GM18502 (cell line): ENCODE measurements at regions not wholly inside any gene's neighbourhood (a gene's known extent, or its start where the extent isn't known, plus 50 kb on each side); places are given as distances from the start of the nearest gene placed in this dataset.
"Not testable (repeated sequence)": the region's sequence is repeated elsewhere in the genome, so short reads cannot be mapped to it uniquely, and the experiment has no call there.

Experiments used
- ATAC-seq: cut with Tn5 transposase; IDR thresholded peaks from one replicate; pipeline ENCODE4 v1.9.1; 2021; ENCODE audit warnings: mild to moderate bottlenecking; ENCODE audit not compliant: unreplicated experiment, poor library complexity

DNA sequence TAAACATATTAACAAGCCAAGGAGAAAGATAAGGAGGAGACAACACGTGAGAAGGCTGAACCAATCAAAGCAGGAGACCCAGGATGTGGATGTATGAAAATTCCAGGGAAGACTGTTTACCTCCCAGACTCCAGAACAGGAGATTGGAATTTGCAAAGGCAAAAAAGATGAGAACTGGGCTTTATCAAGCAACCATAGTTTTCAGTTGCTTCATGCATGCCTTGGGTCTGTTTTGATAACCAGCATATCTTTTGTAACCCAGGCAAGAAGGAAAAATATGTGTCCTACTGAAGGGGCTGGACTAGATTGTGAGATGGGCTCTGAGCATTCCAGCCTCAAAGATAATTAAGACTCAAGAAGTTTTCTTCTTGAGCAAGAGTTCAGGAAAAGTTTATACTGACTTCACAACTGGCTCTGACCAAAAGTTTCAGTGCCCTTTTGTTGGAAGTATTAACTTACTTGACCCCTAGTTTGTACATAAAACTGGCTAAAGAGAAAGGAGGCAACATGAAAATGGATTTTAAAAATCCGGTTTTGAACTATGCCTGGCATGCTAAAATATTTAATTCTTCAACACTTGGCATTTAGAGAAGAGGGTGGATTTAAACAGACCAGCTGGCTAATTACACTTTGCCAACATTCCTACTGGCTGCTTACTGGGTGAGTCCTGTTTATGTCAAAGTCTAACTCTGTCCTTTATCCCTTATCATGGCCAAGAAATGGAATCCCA, 79.3 kb upstream of the CD28 start:
- ATAC-seq: no peak

DNA sequence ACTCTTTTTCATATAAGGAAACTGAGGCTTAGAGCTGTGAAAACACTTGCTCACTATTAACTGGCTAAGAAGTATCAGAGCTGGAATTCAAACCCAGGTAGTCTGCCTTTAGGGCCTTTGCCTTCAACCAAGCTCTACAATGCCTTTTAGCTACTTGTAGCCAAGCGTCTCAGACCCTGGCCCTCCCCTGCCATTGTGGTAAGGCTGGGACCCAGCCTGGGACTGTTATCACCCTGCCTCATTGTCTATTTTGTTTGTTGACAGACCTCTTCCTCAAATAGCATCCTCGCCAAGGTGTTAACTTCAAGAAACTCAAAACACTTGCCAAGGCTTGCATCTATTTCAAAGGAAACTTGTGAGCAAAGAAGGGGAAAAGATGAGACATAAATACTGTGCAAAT, 76.7 kb upstream of the CD28 start:
- no peak for ATAC-seq

DNA sequence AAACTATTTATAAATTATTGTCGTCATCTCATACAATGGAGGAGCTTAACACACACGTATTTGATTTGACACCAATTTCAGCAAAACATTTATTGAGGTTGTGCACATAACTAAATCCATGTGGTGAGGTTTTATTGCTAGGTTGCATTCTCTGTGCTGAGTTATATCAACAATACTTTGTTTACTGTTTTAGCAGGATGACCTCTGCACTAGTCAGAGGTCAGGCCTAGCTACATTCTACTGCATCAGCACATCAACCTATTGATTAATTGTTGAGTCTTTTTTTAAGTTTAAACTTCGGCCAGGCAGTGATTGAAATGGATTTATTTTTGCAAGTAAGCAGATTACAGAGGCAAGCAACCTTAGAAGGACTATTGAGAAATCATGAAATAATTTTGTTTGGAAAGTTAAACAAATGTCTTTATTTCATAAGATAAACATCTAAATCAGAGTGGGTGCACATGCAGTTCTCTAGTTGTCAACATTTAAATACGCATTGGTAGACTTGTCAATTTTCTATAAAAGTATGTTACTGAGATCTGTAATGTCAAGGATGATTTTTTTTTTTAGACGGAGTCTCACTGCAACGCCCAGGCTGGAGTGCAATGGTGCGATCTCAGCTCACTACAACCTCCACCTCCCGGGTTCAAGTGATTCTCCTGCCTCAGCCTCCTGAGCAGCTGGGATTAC, 75.2 kb upstream of the CD28 start:
- ATAC-seq: no peak

DNA sequence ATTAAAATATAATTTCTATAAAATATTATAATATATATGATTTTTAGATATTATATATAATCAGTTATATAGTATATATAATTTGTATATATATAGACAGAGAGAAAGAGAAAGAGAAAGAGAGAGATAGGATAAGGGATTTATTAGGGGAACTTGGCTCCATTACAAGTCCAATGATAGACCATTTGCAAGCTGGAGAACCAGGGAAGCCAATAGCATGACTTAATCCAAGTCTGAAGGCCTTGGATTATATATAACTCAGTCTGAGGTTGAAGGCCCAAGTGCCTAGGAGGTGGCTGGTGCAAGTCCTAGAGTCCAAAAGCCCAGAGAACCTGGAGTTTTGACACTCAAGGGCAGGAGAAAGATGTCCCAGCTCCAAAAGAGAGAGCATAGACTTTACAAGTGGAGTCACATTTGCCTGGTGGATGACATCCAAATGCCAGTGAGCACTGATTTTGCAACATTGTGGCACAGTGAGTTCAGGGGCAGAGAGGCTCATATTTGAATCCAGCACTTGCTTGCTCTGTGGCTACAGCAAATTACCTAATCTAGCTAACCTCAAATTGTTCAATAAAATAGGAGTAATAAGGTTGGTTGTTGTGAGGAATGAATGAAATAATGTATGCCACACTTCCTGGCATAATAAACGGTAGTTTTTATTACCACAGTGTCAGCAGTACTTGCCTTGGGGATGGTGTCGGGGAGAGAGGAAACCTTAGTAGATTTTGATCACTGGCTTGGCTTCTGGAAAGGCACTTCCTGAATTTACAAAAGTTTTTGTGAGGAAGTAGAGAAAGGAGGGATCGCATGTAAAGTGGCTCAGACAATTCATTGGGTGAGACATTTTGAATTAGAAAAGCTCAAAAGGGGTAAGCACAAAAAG, 69.6 kb upstream of the CD28 start:
- ATAC-seq: no peak

DNA sequence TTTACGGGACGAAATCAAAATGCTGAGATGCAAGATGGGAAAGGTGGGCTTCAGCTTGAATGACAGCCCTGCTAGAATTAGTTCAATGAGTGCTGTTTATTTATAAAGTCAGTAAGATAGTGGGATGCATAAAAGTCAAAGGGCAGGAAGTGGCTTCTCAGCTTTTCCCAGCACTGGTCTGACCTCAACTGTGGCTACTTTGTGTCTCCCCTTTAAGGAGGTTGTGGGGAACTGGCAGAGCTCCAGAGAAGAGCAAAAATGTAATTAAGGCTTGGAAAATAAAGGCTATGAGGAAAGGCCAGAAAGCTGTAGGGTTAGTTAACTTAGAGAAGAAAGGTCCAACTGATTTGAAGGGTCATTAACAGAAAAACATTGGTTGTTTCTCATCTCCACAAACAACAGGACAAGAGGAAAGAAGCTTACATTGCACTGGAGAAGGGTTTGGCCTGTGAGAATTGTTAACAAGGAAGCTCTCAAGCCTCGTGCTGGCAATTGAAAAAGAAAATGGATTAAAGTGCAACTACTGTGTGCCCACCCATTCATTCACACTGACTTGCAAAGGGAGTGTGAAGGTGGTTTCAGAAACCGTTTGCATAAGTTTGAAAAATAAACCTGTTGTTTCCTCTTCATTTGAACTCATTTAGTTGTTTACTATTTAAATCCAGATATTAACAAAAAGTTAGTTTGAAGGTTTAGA, 68.8 kb upstream of the CD28 start:
- ATAC-seq: no peak

DNA sequence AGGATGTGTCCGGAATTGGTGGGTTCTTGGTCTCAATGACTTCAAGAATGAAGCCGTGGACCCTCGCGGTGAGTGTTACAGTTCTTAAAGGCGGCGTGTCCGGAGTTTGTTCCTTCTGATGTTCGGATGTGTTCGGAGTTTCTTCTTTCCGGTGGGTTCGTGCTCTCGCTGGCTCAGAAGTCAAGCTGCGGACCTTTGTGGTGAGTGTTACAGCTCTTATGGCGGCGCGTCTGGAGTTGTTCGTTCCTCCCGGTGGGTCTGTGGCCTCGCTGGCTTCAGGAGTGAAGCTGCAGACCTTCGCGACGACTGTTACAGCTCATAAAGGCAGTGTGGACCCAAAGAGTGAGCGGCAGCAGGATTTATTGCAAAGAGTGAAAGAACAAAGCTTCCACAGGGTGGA, 64.6 kb upstream of the CD28 start:
- not testable (repeated sequence) for ATAC-seq

DNA sequence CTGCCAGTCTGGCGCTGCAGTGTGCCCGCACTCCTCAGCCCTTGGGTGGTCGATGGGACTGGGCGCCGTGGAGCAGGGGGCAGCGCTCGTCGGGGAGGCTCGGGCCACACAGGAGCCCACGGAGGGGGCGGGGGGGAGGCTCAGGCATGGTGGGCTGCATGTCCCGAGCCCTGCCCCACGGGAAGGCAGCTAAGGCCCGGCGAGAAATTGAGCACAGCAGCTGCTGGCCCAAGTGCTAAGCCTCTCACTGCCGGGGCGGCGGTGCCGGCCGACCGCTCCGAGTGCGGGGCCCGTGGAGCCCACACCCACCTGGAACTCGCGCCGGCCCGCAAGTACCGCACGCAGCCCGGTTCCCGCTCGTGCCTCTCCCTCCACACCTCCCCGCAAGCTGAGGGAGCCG, 63.6 kb upstream of the CD28 start:
- not testable (repeated sequence) for ATAC-seq

DNA sequence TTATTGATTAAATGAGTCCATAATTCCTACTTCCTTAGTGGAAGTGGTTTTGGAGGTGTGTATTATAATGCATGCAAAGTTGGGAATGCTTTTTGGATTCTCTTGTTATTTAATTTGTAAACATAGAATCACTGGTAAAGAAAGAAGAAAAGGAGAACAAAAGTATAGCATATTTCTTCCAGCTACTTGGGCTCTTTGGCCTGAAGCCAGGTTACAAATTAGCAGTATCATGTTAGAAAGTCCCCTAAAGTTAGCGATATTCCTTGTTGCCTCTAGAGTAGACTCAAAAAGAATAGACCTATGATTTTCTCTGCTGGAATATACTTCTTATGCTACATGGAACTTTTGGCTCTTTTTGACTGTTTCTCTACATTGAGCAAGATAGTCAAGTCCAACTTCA, 60.6 kb upstream of the CD28 start:
- ATAC-seq: no peak

DNA sequence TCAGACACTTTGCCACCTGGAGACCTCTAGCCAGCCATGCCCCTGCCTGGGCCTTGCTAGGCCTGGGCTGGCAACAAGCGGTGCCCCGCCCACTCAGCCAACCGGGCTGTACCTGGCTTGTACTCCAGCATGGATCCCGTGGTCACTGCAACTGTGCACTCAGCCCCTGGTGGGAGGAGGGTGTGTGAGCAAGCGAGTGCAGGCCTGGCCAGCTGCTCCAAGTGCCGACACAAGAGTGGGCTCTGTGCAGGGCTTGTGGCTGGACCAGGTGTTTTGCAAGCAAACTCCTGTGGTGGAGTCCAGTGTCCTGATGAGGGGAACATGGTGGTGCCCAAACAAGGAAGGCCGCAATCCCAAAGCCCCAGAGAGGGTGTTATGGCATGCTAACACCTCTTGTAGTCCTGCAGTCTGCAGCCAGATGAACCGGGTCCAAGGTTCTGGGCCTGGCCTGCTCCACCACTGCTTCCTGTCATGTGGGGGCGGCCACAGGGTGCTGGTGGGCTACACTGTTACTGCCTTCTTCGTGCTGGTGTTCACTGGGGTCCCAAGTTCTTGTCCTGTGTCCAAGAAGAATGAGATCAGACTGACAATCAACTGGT, 60.1 kb upstream of the CD28 start:
- ATAC-seq: no peak

DNA sequence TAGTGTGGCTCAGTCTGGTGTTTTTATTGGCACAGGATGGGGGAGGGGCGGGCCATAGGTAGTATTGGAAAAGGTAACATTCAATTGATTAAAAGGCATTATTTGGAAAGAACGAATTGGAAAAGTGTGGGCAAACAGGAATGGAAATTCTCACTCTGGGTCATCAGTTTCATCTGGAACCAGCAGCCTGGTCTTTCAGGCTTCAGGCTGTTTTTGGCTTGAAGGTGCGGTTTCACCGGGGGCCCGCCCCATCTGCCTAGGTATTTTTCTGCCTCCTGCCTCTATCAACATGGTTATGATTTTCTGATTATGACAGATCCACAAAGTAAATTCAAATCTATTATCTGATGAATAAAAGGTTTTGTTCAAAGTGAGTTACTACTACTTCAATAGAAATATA, 59.5 kb upstream of the CD28 start:
- no peak for ATAC-seq

DNA sequence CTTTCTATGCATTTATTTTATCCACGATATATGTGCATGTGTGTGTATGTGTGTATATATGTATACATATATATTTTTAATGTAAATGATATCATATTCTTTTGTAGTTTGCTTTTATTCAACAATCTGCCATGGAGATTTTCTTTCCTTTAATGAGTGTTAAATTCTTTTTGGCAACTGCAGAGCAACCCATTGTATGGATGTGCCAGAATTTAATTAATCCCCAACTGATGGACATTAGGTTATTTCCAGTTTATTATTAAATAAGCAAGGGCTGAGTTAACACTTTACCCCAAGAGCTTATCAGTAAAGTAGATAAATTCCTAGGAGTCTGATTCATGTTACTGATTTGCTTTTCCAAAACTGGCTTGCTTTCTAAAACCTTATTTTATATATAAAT, 58.9 kb upstream of the CD28 start:
- no peak for ATAC-seq

DNA sequence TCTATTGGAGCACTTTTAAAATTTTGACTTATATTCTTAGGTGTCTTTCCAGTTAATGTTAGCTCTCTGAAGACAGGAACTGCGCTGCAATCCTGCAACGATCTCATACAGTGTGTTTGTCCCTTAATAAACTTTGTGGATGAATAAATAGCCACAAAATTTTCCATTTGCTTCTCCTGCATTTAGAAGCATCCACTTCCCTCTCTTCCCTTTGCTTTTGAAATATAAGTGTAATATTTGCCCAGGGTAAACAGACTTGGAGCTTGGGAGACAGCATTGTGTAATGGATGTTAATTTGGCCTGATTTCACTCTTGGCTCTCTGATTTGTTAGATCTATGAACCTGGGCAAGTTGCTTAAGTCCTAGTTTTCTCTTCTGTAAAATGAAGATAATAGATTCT, 58.2 kb upstream of the CD28 start:
- no peak for ATAC-seq

DNA sequence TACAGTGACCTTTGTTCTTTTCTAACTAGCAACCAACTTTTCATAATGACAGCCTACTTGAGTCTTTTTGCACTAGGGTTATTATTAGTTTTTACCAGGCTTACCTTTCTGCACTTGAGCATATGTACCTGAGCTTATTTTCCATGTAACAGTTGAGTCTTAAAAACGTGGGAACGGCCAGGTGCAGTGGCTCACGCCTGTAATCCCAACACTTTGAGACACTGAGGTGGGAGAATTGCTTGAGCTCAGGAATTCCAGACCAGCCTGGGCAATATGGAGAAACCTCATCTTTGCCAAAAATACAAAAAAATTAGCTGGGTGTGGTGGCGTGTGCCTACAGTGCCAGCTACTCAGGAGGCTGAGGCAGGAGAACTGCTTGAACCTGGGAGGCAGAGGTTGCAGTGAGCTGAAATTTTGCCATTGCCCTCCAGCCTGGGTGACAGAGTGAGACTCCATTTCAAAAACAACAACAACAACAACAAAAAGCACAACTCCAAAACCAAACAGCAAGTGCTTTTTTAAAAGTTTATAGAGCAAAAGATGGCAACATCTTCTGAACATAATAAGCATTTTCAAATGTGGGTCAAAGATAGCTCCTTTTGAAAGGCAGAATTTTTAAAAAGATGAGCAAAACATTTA, 57.1 kb upstream of the CD28 start:
- ATAC-seq: no peak

DNA sequence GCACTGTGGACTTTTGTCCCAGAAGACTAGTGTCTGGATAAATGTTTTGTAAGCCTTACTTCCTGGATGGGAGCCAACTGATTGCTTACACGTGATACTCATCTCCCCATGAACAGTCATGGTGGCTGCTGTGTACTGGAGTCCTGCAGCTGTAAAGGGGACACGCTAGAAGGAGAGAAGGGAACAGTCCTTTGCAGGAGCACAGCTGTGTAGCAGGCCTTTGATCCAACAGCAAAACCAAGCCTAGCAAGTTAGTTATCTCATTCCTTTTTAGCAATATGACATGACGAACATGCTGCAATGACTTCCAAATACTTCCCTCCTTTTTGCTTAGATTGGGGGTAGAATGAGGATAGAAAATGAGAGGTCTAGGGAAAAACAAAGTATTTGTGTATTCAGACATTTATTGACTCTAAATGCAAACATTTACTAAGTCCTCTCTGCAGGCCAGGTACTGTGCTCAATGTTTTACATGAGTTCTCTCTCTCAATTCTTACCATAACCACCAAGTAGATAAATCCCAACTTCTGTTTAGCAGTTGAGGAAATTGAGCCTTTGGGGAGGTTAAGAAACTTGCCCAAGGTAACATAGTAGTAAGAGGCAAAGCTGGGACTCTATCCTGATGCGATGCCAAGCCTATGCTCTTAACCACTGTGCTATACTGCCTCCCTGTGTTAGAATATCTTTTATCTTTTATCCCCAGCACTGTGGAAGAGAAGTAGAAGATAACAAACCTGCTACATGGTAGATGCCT, 55.4 kb upstream of the CD28 start:
- ATAC-seq: peak; percentile 58

DNA sequence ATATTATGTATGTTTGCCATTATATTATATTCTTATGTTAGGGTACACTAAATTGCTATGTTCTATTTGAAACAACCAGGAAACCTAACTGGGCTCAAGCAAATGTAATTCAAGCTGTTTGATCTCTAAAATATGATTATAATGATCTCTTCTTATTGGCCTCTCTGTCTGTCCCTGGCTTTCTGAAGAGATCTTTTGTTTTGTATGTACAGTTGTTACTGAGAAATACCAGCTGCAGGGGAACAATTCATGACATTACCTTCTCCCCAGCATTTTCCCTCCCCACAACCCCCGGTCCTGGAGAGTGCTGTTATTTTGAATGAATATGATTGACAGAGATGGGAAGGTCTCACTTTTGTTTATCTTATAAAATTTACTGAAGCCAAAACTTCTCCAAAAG, 54.8 kb upstream of the CD28 start:
- no peak for ATAC-seq

DNA sequence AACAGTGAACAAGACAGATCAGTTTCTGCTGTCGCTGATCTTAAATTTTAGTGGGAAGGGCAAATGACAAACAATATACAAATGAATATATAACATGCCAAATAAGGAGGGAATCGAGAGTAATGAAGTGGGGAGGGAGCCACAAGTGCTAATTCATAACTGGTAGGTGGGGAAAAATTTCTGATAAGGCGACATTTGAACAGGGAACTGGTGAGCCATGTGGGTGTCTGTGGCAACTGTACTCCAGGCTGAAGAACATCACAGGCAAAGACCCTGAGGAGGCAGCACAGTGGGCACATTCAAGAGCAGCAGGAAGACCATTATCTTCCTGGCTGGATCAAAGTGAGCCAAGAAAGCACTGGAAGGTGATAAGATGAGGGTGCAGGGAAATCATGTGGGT, 51.6 kb upstream of the CD28 start:
- no peak for ATAC-seq

DNA sequence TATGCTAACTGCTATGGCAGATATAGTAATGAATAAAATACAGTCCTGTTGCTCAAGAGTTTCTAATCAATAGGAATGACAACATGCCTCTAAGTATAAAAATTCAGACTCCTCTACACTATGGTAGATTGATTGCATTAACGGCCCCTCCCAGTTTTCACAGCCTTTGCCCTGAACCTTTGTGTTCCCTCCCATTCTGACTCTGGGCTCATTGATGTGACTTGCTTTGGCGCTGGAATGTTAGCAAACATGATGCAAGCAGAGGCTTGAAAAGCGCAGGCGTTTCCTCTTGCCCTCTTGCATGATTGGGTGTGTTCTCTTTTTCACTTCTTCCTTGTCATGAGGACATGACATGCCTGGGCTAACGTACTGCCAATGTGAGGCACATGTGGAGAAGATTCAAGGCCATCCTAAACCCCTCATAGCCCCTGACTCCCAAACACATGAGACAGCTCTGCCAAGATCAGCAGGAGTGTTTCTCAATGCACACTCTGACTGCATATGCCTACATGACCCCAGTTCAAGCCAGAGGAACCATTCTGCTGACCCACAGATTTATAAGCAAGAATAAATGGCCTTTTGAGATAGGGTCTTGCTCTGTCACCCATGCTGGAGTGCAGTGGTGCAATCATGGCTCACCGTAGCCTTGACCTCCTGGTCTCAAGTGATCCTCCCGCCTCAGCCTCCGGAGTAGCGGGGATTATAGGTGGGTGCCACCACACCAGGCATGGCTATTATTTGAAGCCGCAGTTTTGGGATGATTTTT, 49.7 kb upstream of the CD28 start:
- no peak for ATAC-seq
